Tibial nerve (tissue), 4 donors: ENCODE measurements at regions not wholly inside any gene's neighbourhood (a gene's known extent, or its start where the extent isn't known, plus 50 kb on each side); places are given as distances from the start of the nearest gene placed in this dataset.

Experiments
- DNase-seq, 2 donors: peaks; one replicate each; pipeline ENCODE4 v3.0.0-alpha.2; 2019; ENCODE audit warnings: low spot score in 2 of 2
- H3K27ac ChIP-seq, 4 donors: fragments of 200-600 bp; sonication (generic) in 3 of 4; one replicate each; pipeline ENCODE4 v1.5.1; 2017 to 2019; ENCODE audit warnings: mild to moderate bottlenecking in 1 of 4
- H3K27me3 ChIP-seq, 2 donors: fragments of 200-600 bp; sonication (generic) in 1 of 2; one replicate each; pipeline versions ENCODE4 v1.5.1 to v1.6.0; 2017 to 2019
- H3K36me3 ChIP-seq, 3 donors: fragments of 200-600 bp; sonication (generic); one replicate each; pipeline ENCODE4 v1.5.1; 2018 to 2019
- H3K4me1 ChIP-seq, 4 donors: fragments of 200-600 bp; sonication (generic) in 3 of 4; one replicate each; pipeline ENCODE4 v1.5.1; 2017 to 2019
- H3K4me3 ChIP-seq, 4 donors: fragments of 200-600 bp; sonication (generic) in 3 of 4; one replicate each; pipeline ENCODE4 v1.5.1; 2017 to 2019; ENCODE audit warnings: mild to moderate bottlenecking in 1 of 4, moderate library complexity in 1 of 4
- H3K9me3 ChIP-seq, 4 donors: fragments of 200-600 bp; sonication (generic) in 3 of 4; one replicate each; pipeline ENCODE4 v1.5.1; 2017 to 2019
- CTCF ChIP-seq, 5 experiments: fragments of 200-600 bp in 3 of 5; fragments of 450-650 bp in 2 of 5; sonication (generic) in 3 of 5; IDR thresholded peaks; one replicate each; pipeline ENCODE4 v1.5.1; 2016 to 2019; ENCODE audit warnings: antibody characterized with exemption in 5 of 5, mild to moderate bottlenecking in 3 of 5, moderate library complexity in 2 of 5
- EP300 ChIP-seq, 2 donors: sonication (generic); formaldehyde crosslinking; IDR thresholded peaks; one replicate each; pipeline ENCODE4 v1.6.1; 2017; ENCODE audit warnings: antibody characterized with exemption in 2 of 2, mild to moderate bottlenecking in 1 of 2
- POLR2A ChIP-seq, 2 donors: fragments of 450-650 bp; IDR thresholded peaks; one replicate each; pipeline ENCODE4 v1.6.1; 2017; ENCODE audit warnings: antibody characterized with exemption in 2 of 2, mild to moderate bottlenecking in 2 of 2, moderate library complexity in 2 of 2
- WGBS, 2 donors: methylation state at CpG; one replicate each; pipeline ENCODE4 v1.1.5; 2018; 5-methylcytosine and 5-hydroxymethylcytosine counted together

GRCh38 chr5:68440245-68440644 is 224.7 kb downstream of the PIK3R1 start:
- no peak for DNase-seq
- TF ChIP-seq POLR2A (IDR thresholded peaks at IDR 0.05) (no peak), CTCF (IDR thresholded peaks at IDR 0.05) (no peak), EP300 (IDR thresholded peaks at IDR 0.05) (no peak)
- peaks cover 0 to 14% (median 1%) of the 10 kb centered on the region in 4 donors for H3K4me1 ChIP-seq
- no peaks in the 10 kb centered on the region for H3K36me3 ChIP-seq
- H3K27me3 ChIP-seq: no peaks in the 10 kb centered on the region
- H3K27ac ChIP-seq: no peak overlapping the region
- H3K4me3 ChIP-seq: no peak overlapping the region
- 94 to 96% methylated on average over 2 of the region's 2 CpGs for WGBS, 2 donors
- no peaks in the 10 kb centered on the region for H3K9me3 ChIP-seq

GRCh38 chr5:68440651-68441050 is 225.1 kb downstream of the PIK3R1 start:
- no peak for TF ChIP-seq CTCF (IDR thresholded peaks at IDR 0.05)
- DNase-seq: no peak
- no peaks in the 10 kb centered on the region for H3K36me3 ChIP-seq
- H3K4me3 ChIP-seq: no peak overlapping the region
- peaks cover 0 to 18% (median 0%) of the 10 kb centered on the region in 4 donors for H3K4me1 ChIP-seq
- H3K9me3 ChIP-seq: no peaks in the 10 kb centered on the region
- H3K27me3 ChIP-seq: no peaks in the 10 kb centered on the region
- no peak overlapping the region for H3K27ac ChIP-seq

GRCh38 chr5:68441309-68442073 is 225.9 kb downstream of the PIK3R1 start:
- WGBS, 2 donors: 68 to 71% methylated on average over 5 of the region's 5 CpGs
- no peaks in the 10 kb centered on the region for H3K36me3 ChIP-seq

GRCh38 chr5:68443091-68443490 is 227.5 kb downstream of the PIK3R1 start:
- Histone ChIP-seq H3K27ac (no peak overlapping the region), H3K4me1 (peaks cover 0 to 28% (median 0%) of the 10 kb centered on the region in 4 donors), H3K9me3 (no peaks in the 10 kb centered on the region), H3K36me3 (no peaks in the 10 kb centered on the region), H3K27me3 (no peaks in the 10 kb centered on the region), H3K4me3 (no peak overlapping the region)
- no peak for TF ChIP-seq CTCF (IDR thresholded peaks at IDR 0.05)
- no peak for TF ChIP-seq EP300 (IDR thresholded peaks at IDR 0.05)
- no peak for TF ChIP-seq POLR2A (IDR thresholded peaks at IDR 0.05)
- no peak for DNase-seq
- 87 to 98% methylated on average over 4 of the region's 4 CpGs for WGBS, 2 donors

More at GRCh38 chr5:68441309-68442073, 225.9 kb downstream of the PIK3R1 start:
- DNase-seq: no peak
- no peak overlapping the region for H3K27ac ChIP-seq
- H3K4me1 ChIP-seq: peaks cover 0 to 22% (median 0%) of the 10 kb centered on the region in 4 donors
- no peaks in the 10 kb centered on the region for H3K9me3 ChIP-seq
- no peak overlapping the region for H3K4me3 ChIP-seq
- TF ChIP-seq POLR2A (IDR thresholded peaks at IDR 0.05): no peak
- no peak for TF ChIP-seq CTCF (IDR thresholded peaks at IDR 0.05)
- TF ChIP-seq EP300 (IDR thresholded peaks at IDR 0.05): no peak
- no peaks in the 10 kb centered on the region for H3K27me3 ChIP-seq

GRCh38 chr5:68444048-68444447 is 228.5 kb downstream of the PIK3R1 start:
- Histone ChIP-seq H3K4me3 (no peak overlapping the region), H3K27ac (peak overlapping the region in 1 of 4 donors; percentile 55), H3K27me3 (no peaks in the 10 kb centered on the region), H3K9me3 (no peaks in the 10 kb centered on the region), H3K36me3 (no peaks in the 10 kb centered on the region), H3K4me1 (peaks cover 0 to 28% (median 0%) of the 10 kb centered on the region in 4 donors)
- WGBS, 2 donors: 41% methylated on average over 1 of the region's 1 CpG
- TF ChIP-seq EP300 (IDR thresholded peaks at IDR 0.05) (no peak), CTCF (IDR thresholded peaks at IDR 0.05) (no peak), POLR2A (IDR thresholded peaks at IDR 0.05) (no peak)
- no peak for DNase-seq
